HG03159 (cell line): ENCODE measurements at regions not wholly inside any gene's neighbourhood (a gene's known extent, or its start where the extent isn't known, plus 50 kb on each side); places are given as distances from the start of the nearest gene placed in this dataset.

Source experiments
- ATAC-seq: cut with Tn5 transposase; IDR thresholded peaks from one replicate; pipeline ENCODE4 v1.9.1; 2021; ENCODE audit warnings: mild to moderate bottlenecking, moderate library complexity; ENCODE audit not compliant: unreplicated experiment

DNA sequence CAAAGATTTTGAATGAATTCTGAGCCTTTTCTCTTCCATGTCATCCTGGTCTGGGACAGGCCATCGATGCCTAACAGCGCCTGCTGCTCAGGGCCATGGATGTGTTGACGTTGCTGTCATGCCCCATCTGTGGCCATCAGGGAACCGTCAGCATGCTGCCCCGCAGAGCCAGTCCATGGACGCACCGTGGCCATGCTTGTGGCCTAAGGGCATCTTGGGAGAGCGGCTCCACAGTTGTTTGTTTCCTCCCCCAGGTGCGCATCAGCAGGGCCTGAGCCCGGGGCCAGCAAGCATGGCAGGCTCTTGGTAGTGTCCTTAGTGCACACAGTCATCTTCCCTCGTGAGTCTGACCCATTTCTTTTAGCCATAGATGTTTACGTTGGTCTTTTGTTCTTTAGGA lies 142.7 kb downstream of the VAPA start:
- no peak for ATAC-seq

GRCh38 chr18:10057401-10057893 lies 143.6 kb downstream of the VAPA start:
- ATAC-seq = no peak

DNA sequence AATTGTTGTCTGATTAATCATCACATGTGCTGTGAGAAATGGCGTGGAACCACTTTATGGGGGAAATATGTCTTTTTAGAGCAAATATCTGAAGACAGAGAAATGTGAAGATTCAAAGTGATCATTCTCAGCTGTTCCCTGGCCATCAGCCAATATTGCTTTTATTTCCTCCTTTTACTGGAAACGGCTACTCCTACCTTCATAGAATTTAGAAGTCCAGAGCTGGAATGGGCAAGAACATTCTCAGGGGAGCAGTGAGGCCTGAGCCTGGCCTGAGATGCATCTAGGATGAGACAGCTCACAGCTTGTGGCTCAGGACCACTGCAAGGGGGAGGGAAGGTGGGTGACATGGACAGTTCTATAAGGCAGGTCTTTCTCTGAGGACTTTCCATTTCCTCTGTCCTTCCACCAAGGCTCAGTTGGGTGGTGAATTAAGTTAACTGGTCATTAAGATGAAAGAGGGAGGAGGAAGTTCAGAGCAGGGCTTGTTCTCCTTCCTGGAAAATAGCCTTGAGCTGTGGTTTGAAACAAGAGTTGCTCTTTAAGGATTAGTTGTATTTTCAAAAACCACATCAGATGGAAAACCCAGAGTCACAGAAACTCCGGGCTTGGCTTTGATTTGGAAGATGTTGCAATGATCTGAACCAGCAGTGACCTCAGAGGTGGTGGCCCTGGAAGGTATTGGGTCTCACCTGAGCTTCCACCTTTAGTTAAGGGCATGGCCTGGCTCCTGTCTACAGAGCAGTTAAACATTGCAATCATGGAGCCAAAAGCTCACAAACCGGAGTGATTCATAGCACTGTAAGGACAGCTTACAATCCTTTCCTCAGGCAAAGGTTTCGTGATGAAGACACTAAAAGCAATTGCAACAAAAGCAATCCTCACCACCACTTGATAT lies 144.3 kb downstream of the VAPA start:
- ATAC-seq = no peak

- ATAC-seq = no peak
Measured at GRCh38 chr18:10059610-10060468, 146.0 kb downstream of the VAPA start.

- ATAC-seq = no peak
Measured at GRCh38 chr18:10060469-10060782, 146.6 kb downstream of the VAPA start.

DNA sequence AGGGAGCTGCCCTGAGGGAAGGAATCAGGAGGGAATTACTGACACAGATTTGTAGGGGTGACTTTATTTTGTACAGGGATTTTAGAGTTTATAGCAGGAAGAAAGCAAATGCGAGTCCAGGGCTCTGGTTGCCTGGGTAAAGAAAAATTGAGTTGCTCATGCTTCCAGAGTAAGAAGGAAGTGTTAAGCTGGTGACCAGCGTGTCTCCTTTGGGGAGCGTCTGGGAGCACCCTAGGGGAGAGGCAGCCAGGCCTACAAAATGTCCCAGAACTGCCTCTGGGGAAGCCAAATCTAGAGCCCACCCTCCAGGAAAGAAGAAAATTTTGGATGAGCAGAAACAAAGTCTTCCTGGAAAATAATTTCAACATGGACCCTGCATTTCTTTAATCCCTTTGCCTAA lies 147.0 kb downstream of the VAPA start:
- ATAC-seq = no peak

- ATAC-seq = no peak
Measured at GRCh38 chr18:10061566-10062140, 147.8 kb downstream of the VAPA start.

DNA sequence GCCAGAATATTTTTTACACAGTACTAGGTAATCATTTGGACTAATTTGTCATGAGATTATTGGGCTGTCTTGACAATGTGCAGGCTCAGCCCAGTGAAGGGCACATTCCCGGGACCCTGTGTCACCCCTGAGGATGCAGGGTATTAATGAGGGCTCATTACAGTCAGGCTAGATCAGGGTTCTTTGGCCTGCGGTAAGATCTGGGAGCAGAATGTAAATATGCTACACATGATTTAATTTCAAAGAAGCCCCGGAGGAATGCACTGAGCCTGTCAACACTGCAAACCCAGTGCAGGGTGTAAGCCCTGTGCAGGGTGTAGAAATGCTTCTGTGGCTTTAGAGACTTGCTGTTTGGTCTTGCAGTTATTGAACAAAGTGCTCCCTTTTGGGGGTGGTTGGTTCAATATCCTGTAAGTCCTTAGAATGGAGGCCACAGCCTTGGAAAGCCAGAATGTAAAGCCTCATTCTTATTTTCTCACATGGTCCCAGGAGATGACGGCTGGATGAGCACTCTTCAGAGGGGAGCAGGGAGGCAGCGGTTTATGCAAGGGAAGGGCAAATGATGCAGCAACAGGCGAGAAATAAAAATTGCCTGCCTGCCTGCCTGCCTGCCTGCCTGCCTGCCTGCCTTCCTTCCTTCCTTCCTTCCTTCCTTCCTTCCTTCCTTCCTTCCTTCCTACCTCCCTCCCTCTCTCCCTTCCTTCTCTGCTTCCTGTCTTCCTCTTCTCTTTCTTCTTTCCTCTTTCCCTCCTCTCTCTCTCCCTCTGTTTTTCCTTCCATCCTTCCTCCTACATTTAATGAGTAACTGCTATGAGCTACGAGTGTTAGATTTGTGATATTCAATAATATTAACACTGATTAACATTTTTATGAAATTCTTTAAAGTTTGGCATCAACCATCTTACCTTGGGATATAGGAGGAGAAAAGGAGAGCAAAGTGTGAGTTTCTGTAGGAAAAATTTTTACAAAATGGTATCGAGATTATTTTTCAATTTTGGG lies 148.8 kb downstream of the VAPA start:
- no peak for ATAC-seq

DNA sequence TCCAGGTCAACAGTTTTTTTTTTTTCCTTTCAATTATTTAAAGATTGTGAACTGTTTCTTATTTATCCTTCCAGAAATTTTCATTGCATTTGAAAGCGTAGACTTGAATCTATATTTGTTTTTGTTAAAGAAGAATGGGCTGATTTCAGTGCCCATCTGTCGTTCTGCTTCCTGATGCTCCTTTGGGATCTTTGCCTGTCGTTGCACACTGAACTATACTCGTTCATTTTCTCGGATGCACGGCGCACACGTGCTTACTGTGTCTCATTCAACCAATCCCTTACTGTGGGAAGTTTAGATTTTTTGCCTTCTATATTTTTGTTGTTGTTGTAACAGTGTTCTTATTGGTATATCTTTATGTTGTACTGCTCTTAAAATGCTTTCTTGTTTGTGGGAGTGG lies 149.7 kb downstream of the VAPA start:
- no peak for ATAC-seq

DNA sequence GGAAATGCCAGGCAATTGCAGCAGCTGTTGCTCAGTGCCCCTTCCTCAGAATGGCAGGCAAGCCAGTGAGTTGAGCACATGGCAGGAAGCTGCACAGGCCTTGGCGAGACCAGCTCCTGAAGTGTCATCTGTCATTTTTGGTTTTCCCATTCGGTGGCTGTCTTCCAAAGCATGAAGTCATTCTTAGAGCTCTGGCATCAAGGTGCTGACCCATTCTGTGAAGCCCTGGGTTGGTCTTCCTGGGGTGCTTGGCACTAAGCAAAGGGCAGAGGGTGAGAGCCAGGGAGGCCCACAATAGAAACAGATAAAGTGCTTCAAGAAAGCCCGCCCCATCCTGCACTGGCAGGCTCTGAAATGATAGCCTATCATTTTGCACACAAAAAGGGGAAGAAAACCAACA lies 150.5 kb downstream of the VAPA start:
- ATAC-seq = no peak

DNA sequence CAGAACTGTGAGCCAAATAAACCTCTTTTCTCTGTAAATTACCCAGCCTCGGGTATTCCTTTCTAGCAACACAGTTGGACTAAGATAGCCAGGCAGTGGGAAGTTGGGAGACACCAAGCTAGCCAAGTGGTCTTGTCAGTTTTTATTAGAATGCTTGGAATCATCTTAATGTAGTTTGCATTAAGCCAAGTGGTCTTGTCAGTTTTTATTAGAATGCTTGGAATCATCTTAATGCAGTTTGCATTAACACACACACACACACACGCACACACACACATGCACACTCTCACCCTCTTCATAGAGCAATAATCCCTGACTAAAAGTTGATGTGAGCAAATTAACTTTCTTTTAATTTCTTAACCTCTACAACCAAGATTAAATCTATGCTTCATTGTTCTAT lies 151.5 kb downstream of the VAPA start:
- ATAC-seq = no peak

- no peak for ATAC-seq
Measured at GRCh38 chr18:10067670-10068659, 154.1 kb downstream of the VAPA start.

DNA sequence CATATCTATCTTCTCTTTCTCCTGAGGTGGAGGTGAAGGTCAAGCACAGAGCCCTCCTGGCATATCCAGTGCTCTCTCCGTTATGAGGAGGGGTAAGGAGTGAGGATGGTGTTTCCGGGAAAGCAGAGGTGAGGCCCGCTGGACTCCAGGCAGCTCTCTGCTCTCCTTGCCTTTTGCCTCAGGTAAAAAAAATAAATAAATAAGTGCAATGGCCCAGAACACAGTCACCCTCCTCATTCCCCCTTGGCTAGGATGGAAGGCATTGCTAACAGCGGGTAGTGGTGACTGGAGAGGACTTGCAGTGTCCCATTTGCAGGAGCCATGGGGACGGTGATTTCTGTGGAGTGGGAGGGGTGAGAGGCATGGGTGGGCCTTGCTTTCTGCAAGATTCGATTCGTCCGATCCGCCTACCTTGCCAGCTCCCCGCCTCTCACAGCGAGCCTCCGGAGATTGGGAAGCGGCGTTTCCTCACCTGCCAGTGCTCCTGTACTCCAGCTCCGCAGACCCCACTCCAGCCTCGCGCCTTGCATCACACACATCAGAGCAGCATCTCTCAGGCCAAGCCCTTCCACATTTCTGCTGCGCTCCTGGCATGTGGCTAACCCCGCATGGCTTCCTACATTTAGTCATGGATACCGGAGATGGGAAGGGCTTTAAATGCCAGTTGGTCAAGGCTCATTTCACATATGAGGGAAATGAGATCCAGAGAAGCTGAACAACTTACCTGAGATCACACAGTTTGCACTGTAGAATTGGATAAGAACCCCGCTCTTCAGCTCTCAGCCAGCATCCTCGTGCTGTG lies 155.2 kb downstream of the VAPA start:
- no peak for ATAC-seq

DNA sequence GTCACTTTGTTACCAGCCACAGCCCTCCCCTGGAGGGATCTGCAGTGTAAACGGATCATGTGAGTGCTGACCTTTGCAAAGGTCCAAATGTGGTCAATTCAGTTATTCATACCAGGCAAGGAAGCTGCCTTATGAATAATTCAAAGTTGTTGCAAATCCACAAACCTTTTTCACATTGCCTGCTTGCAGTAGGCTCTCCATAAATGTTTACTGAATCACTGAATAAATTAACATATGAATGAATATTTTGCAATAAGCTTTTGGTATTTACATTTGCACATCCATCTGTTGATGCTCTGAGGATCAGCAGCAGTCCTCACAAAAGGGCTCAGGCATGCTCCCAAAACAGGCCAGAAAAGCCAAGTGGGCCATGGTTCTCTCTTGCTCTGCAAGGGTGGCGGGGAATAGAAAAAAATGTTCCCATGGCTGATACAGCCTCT lies 156.8 kb downstream of the VAPA start:
- no peak for ATAC-seq

- ATAC-seq = no peak
Measured at GRCh38 chr18:10072671-10073175, 158.9 kb downstream of the VAPA start.

DNA sequence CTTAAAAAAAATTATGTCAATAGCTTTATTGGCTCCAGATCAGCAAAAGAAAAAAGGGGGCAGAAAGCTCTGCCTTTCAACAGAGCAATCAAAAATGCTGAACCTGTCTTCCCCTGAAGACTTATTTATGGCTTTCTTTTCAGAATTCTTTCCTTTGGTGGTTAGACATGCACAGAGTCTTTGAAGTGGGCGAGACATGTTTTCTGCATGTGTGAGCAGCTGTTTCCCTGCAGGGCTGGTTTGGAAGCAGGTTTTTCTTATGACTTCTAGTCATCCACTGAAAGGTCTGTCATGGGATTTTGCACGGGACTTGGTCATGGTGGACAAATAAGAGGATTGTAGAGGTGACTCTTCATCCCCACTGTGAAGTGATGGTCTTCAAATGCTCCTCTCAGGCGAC lies 160.3 kb downstream of the VAPA start:
- ATAC-seq = no peak

- no peak for ATAC-seq
Measured at GRCh38 chr18:10074728-10075127, 160.9 kb downstream of the VAPA start.

GRCh38 chr18:10076502-10077030 lies 162.8 kb downstream of the VAPA start:
- ATAC-seq = no peak
